ENCODE measurements at regions not wholly inside any gene's neighbourhood (a gene's known extent, or its start where the extent isn't known, plus 50 kb on each side); places are given as distances from the start of the nearest gene placed in this dataset.
A peak's percentile ranks its signal among the peaks of the same experiment; 100 is the strongest.

- Histone ChIP-seq H3K27me3 (no peaks in the 10 kb centered on the region), H3K36me3 (no peaks in the 10 kb centered on the region), H3K27ac (no peak overlapping the region), H3K4me1 (no peaks in the 10 kb centered on the region), H3K9me3 (no peaks in the 10 kb centered on the region), H3K4me3 (no peak overlapping the region)
- DNase-seq (no peak), ATAC-seq (ENCODE audit: low FRiP score in 2 of 2) (no peak)
- TF ChIP-seq EP300 (IDR thresholded peaks at IDR 0.05): no peak
- TF ChIP-seq POLR2A (IDR thresholded peaks at IDR 0.05): no peak
- TF ChIP-seq POLR2AphosphoS5 (IDR thresholded peaks at IDR 0.05): no peak
- TF ChIP-seq CTCF (IDR thresholded peaks at IDR 0.05): no peak
- 76 to 78% methylated on average over 6 of the region's 6 CpGs for WGBS, 2 donors
Measured at GRCh38 chr18:75857558-75857957, 430.1 kb upstream of the SMIM21 start.

GRCh38 chr18:75854808-75855207 is 427.3 kb upstream of the SMIM21 start:
- no peak for ATAC-seq (ENCODE audit: low FRiP score in 2 of 2)
- H3K27me3 ChIP-seq: no peaks in the 10 kb centered on the region
- WGBS, 2 donors: 94 to 95% methylated on average over 10 of the region's 10 CpGs
- no peak for TF ChIP-seq POLR2AphosphoS5 (IDR thresholded peaks at IDR 0.05)
- TF ChIP-seq POLR2A (IDR thresholded peaks at IDR 0.05): no peak
- TF ChIP-seq CTCF (IDR thresholded peaks at IDR 0.05): no peak
- TF ChIP-seq EP300 (IDR thresholded peaks at IDR 0.05): no peak
- no peaks in the 10 kb centered on the region for H3K9me3 ChIP-seq
- no peaks in the 10 kb centered on the region for H3K36me3 ChIP-seq
- no peak overlapping the region for H3K27ac ChIP-seq
- DNase-seq: peak in 1 of 2 donors; percentile 33
- H3K4me1 ChIP-seq: no peaks in the 10 kb centered on the region
- H3K4me3 ChIP-seq: no peak overlapping the region

GRCh38 chr18:75854174-75854573 is 426.7 kb upstream of the SMIM21 start:
- Histone ChIP-seq H3K9me3 (no peaks in the 10 kb centered on the region), H3K4me1 (no peaks in the 10 kb centered on the region), H3K27me3 (no peaks in the 10 kb centered on the region), H3K36me3 (no peaks in the 10 kb centered on the region), H3K4me3 (no peak overlapping the region), H3K27ac (no peak overlapping the region)
- no peak for ATAC-seq (ENCODE audit: low FRiP score in 2 of 2)
- WGBS, 2 donors: 77 to 78% methylated on average over 4 of the region's 4 CpGs
- DNase-seq: no peak
- no peak for TF ChIP-seq POLR2A (IDR thresholded peaks at IDR 0.05)
- TF ChIP-seq CTCF (IDR thresholded peaks at IDR 0.05): peak in 1 of 6 experiments; percentile 9

GRCh38 chr18:75846321-75846720 is 418.8 kb upstream of the SMIM21 start:
- no peaks in the 10 kb centered on the region for H3K27me3 ChIP-seq

GRCh38 chr18:75845413-75845812 is 417.9 kb upstream of the SMIM21 start:
- 83 to 92% methylated on average over 3 of the region's 3 CpGs for WGBS, 2 donors
- Histone ChIP-seq H3K9me3 (no peaks in the 10 kb centered on the region), H3K4me3 (no peak overlapping the region), H3K36me3 (no peaks in the 10 kb centered on the region), H3K27me3 (no peaks in the 10 kb centered on the region), H3K4me1 (no peaks in the 10 kb centered on the region), H3K27ac (no peak overlapping the region)
- TF ChIP-seq POLR2AphosphoS5 (IDR thresholded peaks at IDR 0.05): no peak
- no peak for TF ChIP-seq CTCF (IDR thresholded peaks at IDR 0.05)
- TF ChIP-seq EP300 (IDR thresholded peaks at IDR 0.05): no peak
- TF ChIP-seq POLR2A (IDR thresholded peaks at IDR 0.05): no peak
- DNase-seq (no peak), ATAC-seq (ENCODE audit: low FRiP score in 2 of 2) (peak in 1 of 2 donors; percentile 51)

More at GRCh38 chr18:75846321-75846720, 418.8 kb upstream of the SMIM21 start:
- Histone ChIP-seq H3K4me3 (no peak overlapping the region), H3K4me1 (no peaks in the 10 kb centered on the region), H3K36me3 (no peaks in the 10 kb centered on the region), H3K27ac (no peak overlapping the region), H3K9me3 (no peaks in the 10 kb centered on the region)
- 86 to 89% methylated on average over 3 of the region's 3 CpGs for WGBS, 2 donors
- no peak for ATAC-seq (ENCODE audit: low FRiP score in 2 of 2)
- TF ChIP-seq EP300 (IDR thresholded peaks at IDR 0.05): no peak
- peak in 1 of 2 donors; percentile 29 for DNase-seq
